ENCODE measurements at regions not wholly inside any gene's neighbourhood (a gene's known extent, or its start where the extent isn't known, plus 50 kb on each side); places are given as distances from the start of the nearest gene placed in this dataset.

DNA sequence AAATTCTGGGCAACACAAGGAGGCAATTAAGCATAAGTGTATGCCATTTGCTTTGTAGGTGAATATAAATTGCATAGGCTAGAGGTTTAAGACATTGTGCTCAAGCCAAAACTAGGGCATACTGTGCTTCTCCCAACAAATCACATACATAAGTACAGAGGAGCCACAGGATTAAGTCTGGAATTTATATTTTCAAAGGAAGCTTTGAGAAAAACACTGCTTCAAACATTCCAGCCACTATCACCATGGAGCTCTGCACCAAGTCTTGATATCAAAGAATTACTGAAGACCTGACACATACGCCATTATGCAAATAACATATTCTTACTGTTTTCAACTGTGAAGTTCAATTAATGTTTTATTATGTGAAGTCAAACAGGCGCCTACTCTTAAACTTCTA is 119.4 kb upstream of the NPHP3 start:
- Mint-ChIP-seq H3K4me3 (no peak overlapping the region), H3K9me3 (no peaks in the 10 kb centered on the region), H3K27ac (ENCODE audit: low read depth) (no peak overlapping the region), H3K4me1 (no peaks in the 10 kb centered on the region), H3K36me3 (ENCODE audit: insufficient read depth) (no peaks in the 10 kb centered on the region), H3K27me3 (peaks cover 23% of the 10 kb centered on the region)
- DNase-seq (ENCODE audit: low spot score in 2 of 2) (no peak), ATAC-seq (replicated peaks; ENCODE audit: extremely low read depth, poor library complexity, severe bottlenecking) (no peak)

DNA sequence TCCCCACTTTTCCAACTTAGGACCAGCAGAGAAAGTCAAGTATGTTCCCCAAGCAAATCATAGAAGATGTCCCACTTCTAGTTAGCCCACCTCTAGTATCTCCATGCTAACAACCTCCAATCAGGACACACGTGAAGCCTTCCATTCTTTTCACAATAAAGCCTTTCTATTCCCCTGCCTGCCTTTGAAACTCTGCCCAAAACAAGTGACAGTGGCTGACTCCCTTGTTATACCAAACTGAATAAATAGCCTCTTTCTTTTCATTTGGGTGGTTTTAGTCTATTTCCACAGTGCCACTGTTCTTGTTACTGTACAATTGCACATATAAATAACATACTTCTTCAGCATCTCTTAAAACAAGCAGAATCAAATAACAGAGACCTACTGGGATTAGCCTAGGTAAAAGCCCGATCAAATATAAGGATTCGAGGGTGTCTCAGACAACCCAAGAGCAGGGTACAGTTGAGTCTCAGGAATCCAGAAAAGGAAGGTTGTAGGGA is 118.0 kb upstream of the NPHP3 start:
- H3K36me3 Mint-ChIP-seq (ENCODE audit: insufficient read depth) = no peaks in the 10 kb centered on the region

DNA sequence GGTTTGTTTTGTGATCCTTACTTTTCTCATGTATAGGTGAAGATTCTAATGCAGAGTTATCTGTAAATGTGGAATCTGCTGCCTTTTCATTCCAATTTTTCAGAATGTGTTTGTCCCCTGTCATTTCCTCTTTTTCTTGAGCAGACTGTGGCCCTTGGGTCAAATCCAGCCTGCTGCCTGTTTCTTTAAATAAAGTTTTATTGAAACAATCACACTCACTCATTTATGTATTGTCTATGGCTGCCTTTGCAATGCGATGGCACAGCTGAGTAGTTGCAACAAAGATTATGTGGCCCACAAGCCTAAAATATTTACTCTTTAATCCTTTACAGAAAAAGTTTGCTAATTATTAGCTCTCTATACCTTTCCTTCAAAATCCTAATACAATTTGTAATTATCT is 116.3 kb upstream of the NPHP3 start:
- no peaks in the 10 kb centered on the region for H3K9me3 Mint-ChIP-seq
- peaks cover 34% of the 10 kb centered on the region for H3K27me3 Mint-ChIP-seq
- no peak for DNase-seq (ENCODE audit: low spot score in 2 of 2)
- no peak overlapping the region for H3K27ac Mint-ChIP-seq (ENCODE audit: low read depth)
- H3K4me1 Mint-ChIP-seq = no peaks in the 10 kb centered on the region
- no peak overlapping the region for H3K4me3 Mint-ChIP-seq
- no peak for ATAC-seq (replicated peaks; ENCODE audit: extremely low read depth, poor library complexity, severe bottlenecking)
- no peaks in the 10 kb centered on the region for H3K36me3 Mint-ChIP-seq (ENCODE audit: insufficient read depth)

More for the DNA sequence above, 118.0 kb upstream of the NPHP3 start:
- Mint-ChIP-seq H3K4me1 (no peaks in the 10 kb centered on the region), H3K27me3 (peaks cover 28% of the 10 kb centered on the region), H3K4me3 (no peak overlapping the region), H3K27ac (ENCODE audit: low read depth) (no peak overlapping the region), H3K9me3 (no peaks in the 10 kb centered on the region)
- ATAC-seq (replicated peaks; ENCODE audit: extremely low read depth, poor library complexity, severe bottlenecking) (no peak), DNase-seq (ENCODE audit: low spot score in 2 of 2) (no peak)

DNA sequence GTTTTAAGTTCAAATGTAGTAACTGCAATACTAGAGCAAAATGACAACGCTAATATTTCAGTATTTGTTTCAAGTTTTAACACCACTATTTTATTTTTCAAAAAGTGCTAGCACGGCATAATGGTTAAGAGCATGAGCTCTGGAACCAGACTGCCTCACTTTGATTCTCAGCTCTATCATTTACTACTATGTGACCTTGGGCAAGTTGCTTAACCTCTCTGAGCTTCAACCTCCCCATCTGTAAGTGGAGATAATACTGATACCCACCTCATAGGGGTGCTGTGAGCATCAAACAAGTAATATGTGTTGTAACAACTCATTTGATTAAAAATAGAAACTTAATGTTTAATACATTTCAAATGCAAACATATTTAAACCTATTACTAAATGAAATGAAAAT is 115.4 kb upstream of the NPHP3 start:
- Mint-ChIP-seq H3K9me3 (no peaks in the 10 kb centered on the region), H3K27ac (ENCODE audit: low read depth) (no peak overlapping the region), H3K36me3 (ENCODE audit: insufficient read depth) (no peaks in the 10 kb centered on the region), H3K27me3 (peaks cover 34% of the 10 kb centered on the region), H3K4me1 (no peaks in the 10 kb centered on the region), H3K4me3 (no peak overlapping the region)
- no peak for ATAC-seq (replicated peaks; ENCODE audit: extremely low read depth, poor library complexity, severe bottlenecking)
- DNase-seq (ENCODE audit: low spot score in 2 of 2) = no peak

DNA sequence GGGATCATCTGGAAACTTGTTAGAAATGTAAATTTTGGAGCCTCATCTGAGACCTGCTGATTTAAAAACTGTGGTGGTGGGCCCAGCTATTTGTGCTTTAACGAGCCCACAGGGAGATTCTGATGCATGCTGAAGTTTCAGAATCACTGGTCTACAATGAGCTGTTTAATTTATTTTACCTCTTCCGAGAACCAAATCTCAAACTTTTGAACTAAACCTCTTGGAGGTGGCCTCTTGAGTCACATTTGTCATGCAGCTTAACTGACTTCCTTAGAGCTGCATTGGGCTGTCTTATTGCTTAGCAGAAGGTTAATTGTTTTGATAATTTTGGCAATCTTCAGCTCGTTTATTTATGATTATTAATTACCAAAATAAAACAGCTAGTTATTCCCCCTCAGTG is 112.1 kb upstream of the NPHP3 start:
- Mint-ChIP-seq H3K9me3 (no peaks in the 10 kb centered on the region), H3K4me3 (no peak overlapping the region), H3K36me3 (ENCODE audit: insufficient read depth) (no peaks in the 10 kb centered on the region), H3K27me3 (peaks cover 22% of the 10 kb centered on the region), H3K27ac (ENCODE audit: low read depth) (no peak overlapping the region), H3K4me1 (no peaks in the 10 kb centered on the region)
- DNase-seq (ENCODE audit: low spot score in 2 of 2) (no peak), ATAC-seq (replicated peaks; ENCODE audit: extremely low read depth, poor library complexity, severe bottlenecking) (no peak)

DNA sequence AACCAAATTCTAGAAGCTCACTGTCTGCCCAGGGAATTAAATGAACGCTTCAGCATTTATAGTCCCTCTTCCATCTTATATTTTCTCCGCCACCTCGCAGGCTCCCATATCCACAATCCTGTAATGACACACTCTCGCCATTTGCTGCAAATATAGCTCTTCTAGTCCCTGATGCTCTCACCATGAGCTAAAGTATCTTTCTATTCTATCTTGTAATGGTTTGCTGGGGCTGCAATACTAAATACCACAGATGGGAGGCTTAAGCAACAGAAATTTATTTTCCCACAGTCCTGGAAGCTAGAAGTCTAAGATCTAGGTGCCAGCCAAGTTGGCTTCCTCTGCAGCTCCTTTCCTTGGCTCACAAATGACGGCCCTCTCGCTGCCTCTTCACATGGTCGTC is 106.9 kb upstream of the NPHP3 start:
- H3K4me3 Mint-ChIP-seq = no peak overlapping the region
- no peaks in the 10 kb centered on the region for H3K4me1 Mint-ChIP-seq
- no peaks in the 10 kb centered on the region for H3K9me3 Mint-ChIP-seq
- ATAC-seq (replicated peaks; ENCODE audit: extremely low read depth, poor library complexity, severe bottlenecking) (no peak), DNase-seq (ENCODE audit: low spot score in 2 of 2) (no peak)
- H3K36me3 Mint-ChIP-seq (ENCODE audit: insufficient read depth) = no peaks in the 10 kb centered on the region
- H3K27me3 Mint-ChIP-seq = no peaks in the 10 kb centered on the region
- H3K27ac Mint-ChIP-seq (ENCODE audit: low read depth) = no peak overlapping the region

DNA sequence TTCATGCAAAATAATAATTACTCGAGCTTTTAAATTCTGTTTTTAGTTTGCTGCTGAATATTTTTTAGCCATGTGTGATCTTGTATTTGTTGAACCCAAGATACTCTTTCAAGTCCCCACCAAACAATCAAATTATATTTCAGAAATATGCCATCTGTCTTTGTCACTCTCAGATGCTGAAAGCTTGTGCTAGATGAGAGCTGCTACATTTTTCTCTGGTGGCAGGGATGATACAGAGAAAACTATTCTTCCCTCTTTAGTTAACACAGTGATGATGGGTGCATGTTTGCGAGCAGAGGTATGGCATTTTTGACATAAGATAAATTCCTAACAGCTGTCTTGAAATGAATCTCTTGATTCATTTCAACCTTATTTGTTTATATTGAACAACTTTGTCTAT is 100.6 kb upstream of the NPHP3 start:
- Mint-ChIP-seq H3K36me3 (ENCODE audit: insufficient read depth) (no peaks in the 10 kb centered on the region), H3K27me3 (peaks cover 10% of the 10 kb centered on the region), H3K27ac (ENCODE audit: low read depth) (no peak overlapping the region), H3K9me3 (no peaks in the 10 kb centered on the region), H3K4me3 (no peak overlapping the region), H3K4me1 (no peaks in the 10 kb centered on the region)
- ATAC-seq (replicated peaks; ENCODE audit: extremely low read depth, poor library complexity, severe bottlenecking) (no peak), DNase-seq (ENCODE audit: low spot score in 2 of 2) (no peak)

DNA sequence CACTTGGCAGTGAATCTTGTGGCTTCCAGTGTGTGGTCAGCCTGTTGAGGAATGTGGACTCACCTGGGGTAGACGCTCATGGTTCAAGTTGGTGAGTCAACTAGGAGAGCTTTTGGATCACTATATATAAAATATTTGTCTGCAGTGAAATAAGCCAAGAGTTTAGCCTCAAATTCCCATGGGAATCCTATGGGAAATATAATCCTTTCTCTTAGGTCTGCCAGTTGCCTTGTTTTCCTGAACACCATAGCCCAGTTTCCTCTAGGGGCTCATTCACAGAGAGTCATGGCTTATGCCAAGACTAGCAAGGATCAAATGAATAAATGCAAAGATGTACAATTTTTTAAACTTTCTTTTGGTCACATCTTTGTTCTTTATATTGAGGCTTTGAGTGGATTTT is 100.1 kb upstream of the NPHP3 start:
- H3K36me3 Mint-ChIP-seq (ENCODE audit: insufficient read depth) = no peaks in the 10 kb centered on the region
- H3K27me3 Mint-ChIP-seq = peaks cover 10% of the 10 kb centered on the region
- no peaks in the 10 kb centered on the region for H3K4me1 Mint-ChIP-seq
- no peaks in the 10 kb centered on the region for H3K9me3 Mint-ChIP-seq
- no peak overlapping the region for H3K4me3 Mint-ChIP-seq
- ATAC-seq (replicated peaks; ENCODE audit: extremely low read depth, poor library complexity, severe bottlenecking) (no peak), DNase-seq (ENCODE audit: low spot score in 2 of 2) (no peak)
- H3K27ac Mint-ChIP-seq (ENCODE audit: low read depth) = no peak overlapping the region

DNA sequence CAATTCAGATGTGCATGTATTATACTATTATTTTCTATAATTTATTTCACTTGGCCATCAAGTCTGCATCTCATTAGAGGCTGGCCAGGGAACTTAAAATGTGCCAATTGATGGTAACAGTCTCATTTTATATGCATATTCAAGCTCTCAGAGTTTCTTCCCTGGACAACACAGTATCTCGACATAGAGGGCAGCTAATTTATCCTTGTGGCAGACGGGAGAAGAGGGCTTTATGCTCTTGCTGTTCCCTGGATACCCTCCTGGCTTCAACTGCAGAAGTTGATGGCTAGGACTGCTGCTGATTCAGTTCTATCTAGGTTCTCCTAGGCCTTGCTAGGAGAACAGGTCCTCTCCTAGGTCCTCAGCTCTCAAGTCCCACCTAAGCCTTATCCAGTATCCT is 99.1 kb upstream of the NPHP3 start:
- no peak overlapping the region for H3K4me3 Mint-ChIP-seq
- ATAC-seq (replicated peaks; ENCODE audit: extremely low read depth, poor library complexity, severe bottlenecking) = no peak
- H3K27ac Mint-ChIP-seq (ENCODE audit: low read depth) = no peak overlapping the region
- no peaks in the 10 kb centered on the region for H3K4me1 Mint-ChIP-seq
- H3K27me3 Mint-ChIP-seq = peaks cover 10% of the 10 kb centered on the region
- no peaks in the 10 kb centered on the region for H3K36me3 Mint-ChIP-seq (ENCODE audit: insufficient read depth)
- H3K9me3 Mint-ChIP-seq = no peaks in the 10 kb centered on the region
- DNase-seq (ENCODE audit: low spot score in 2 of 2) = no peak

DNA sequence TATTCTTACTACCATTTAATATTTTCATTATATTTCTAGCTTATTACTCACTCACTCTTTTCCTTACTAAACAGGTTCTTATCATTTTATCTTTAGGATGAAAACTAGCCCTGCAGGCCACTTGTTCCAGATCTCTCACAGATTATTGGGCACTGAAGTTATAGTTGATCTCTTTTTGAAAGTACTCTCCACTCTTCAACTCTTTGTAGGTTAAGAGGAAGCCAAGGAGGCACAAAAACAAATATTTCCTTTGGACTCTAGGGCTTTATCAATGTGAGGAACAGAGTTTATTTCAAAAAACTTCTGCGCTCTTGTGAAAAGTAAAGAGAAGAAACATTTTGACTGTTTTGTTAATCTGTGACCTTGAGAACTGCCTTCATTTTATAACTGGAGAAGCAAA is 96.0 kb upstream of the NPHP3 start:
- peaks cover 15% of the 10 kb centered on the region for H3K27me3 Mint-ChIP-seq
- DNase-seq (ENCODE audit: low spot score in 2 of 2) (no peak), ATAC-seq (replicated peaks; ENCODE audit: extremely low read depth, poor library complexity, severe bottlenecking) (no peak)
- no peak overlapping the region for H3K27ac Mint-ChIP-seq (ENCODE audit: low read depth)
- H3K36me3 Mint-ChIP-seq (ENCODE audit: insufficient read depth) = no peaks in the 10 kb centered on the region
- peaks cover 3% of the 10 kb centered on the region for H3K9me3 Mint-ChIP-seq
- H3K4me3 Mint-ChIP-seq = no peak overlapping the region
- no peaks in the 10 kb centered on the region for H3K4me1 Mint-ChIP-seq

DNA sequence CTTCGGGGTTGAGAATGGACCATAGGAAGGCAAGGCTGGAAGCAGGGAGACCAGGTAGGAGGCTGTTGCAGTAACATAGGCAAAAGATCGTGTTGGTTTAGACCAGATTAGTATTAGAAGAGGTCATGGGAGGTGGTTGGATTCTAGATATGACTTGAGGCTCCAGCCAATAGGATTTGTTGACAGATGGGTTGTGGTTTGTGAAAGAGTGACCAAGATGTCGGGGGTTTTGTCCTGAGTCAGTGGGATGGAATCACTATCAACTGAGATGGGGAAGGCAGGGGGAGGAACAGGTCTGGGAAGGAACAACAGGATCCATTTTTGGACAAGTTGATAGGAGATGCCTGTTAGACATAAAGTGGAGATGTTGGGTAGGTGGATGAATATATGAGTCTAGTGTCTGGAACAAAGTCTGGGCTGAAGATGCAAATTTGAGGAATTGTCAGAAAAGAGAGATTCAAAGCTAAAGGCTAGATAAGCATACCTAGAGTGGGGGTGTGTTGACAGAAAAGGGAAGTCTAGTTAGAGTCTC is 95.5 kb upstream of the NPHP3 start:
- ATAC-seq (replicated peaks; ENCODE audit: extremely low read depth, poor library complexity, severe bottlenecking) (no peak), DNase-seq (ENCODE audit: low spot score in 2 of 2) (no peak)
- no peaks in the 10 kb centered on the region for H3K4me1 Mint-ChIP-seq
- no peaks in the 10 kb centered on the region for H3K36me3 Mint-ChIP-seq (ENCODE audit: insufficient read depth)
- peaks cover 6% of the 10 kb centered on the region for H3K9me3 Mint-ChIP-seq
- H3K27ac Mint-ChIP-seq (ENCODE audit: low read depth) = no peak overlapping the region
- H3K4me3 Mint-ChIP-seq = no peak overlapping the region
- H3K27me3 Mint-ChIP-seq = peaks cover 18% of the 10 kb centered on the region

DNA sequence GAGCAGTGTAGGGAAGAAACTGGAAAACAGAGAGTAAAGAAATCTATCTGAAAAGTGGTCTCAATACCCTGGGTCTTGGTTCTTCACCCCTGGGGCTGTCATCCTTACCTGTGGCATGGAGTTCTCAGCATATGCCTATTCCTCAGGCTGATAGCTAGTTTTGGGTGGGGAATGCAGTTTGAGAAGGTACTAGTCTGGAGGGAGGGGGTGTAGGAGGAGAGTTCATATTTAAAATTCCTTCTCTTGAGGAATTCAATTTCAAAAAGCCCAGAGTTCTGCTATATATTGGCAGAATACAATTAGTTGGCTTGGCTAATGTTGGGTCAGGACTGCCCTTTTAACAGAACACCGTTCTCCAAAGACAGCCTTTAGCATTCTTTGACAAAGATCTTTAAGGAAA is 82.9 kb upstream of the NPHP3 start:
- H3K27ac Mint-ChIP-seq (ENCODE audit: low read depth) = no peak overlapping the region
- H3K9me3 Mint-ChIP-seq = no peaks in the 10 kb centered on the region
- ATAC-seq (replicated peaks; ENCODE audit: extremely low read depth, poor library complexity, severe bottlenecking) = no peak
- H3K27me3 Mint-ChIP-seq = no peaks in the 10 kb centered on the region
- H3K4me1 Mint-ChIP-seq = no peaks in the 10 kb centered on the region
- H3K4me3 Mint-ChIP-seq = no peak overlapping the region
- no peak for DNase-seq (ENCODE audit: low spot score in 2 of 2)
- H3K36me3 Mint-ChIP-seq (ENCODE audit: insufficient read depth) = no peaks in the 10 kb centered on the region

DNA sequence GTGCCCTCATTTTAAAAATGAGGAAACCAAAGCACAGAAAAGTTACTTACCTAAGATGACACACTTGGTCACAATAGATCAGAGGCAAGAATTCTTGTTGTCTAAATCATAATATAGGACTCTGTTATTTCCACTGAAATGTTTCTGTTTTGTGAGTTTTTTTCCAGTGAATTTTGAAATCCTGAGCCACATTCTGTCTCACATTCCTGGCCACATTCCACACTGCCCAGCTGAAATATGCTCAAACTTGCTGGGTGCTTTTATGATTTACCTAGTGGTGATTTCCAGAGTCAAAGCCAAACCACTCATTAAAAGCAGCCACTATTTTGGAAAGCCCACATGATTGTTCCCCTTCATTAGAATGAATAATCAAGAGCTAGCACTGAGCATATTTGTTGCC is 82.3 kb upstream of the NPHP3 start:
- Mint-ChIP-seq H3K4me3 (no peak overlapping the region), H3K27ac (ENCODE audit: low read depth) (no peak overlapping the region), H3K36me3 (ENCODE audit: insufficient read depth) (no peaks in the 10 kb centered on the region), H3K9me3 (no peaks in the 10 kb centered on the region), H3K27me3 (no peaks in the 10 kb centered on the region), H3K4me1 (no peaks in the 10 kb centered on the region)
- DNase-seq (ENCODE audit: low spot score in 2 of 2) = no peak
- ATAC-seq (replicated peaks; ENCODE audit: extremely low read depth, poor library complexity, severe bottlenecking) = no peak

DNA sequence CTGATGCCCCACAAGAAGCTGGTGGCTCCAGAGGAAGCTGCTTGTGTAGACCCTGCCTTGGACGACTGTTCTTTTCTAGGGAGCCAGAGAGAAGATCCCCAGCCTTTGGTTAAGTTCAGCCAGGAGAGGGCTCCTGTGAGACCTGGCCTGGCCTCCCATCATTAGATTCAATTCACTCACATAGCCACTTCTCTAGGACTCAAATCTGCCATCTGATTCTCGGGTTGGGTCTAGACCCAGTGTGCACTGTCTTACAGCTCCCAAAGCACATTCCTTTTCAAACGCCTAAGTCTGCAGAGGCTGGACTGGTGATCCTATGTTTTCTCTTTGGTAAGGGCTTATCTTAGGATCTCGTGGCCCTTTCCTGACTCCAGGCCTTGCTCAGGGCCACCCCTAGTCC is 81.7 kb upstream of the NPHP3 start:
- Mint-ChIP-seq H3K36me3 (ENCODE audit: insufficient read depth) (no peaks in the 10 kb centered on the region), H3K9me3 (no peaks in the 10 kb centered on the region), H3K4me1 (no peaks in the 10 kb centered on the region), H3K27ac (ENCODE audit: low read depth) (no peak overlapping the region), H3K4me3 (no peak overlapping the region), H3K27me3 (no peaks in the 10 kb centered on the region)
- DNase-seq (ENCODE audit: low spot score in 2 of 2) (no peak), ATAC-seq (replicated peaks; ENCODE audit: extremely low read depth, poor library complexity, severe bottlenecking) (no peak)
